Transverse colon (tissue), 4 donors: ENCODE measurements at regions not wholly inside any gene's neighbourhood (a gene's known extent, or its start where the extent isn't known, plus 50 kb on each side); places are given as distances from the start of the nearest gene placed in this dataset.

Source experiments
- DNase-seq: peaks from one replicate; pipeline ENCODE4 v3.0.0-alpha.2; 2019
- H3K27ac ChIP-seq, 4 donors: fragments of 200-600 bp; sonication (generic); 2 replicates each; pipeline ENCODE4 v1.5.1; 2016 to 2018; ENCODE audit warnings: inconsistent platforms in 4 of 4
- H3K27me3 ChIP-seq: fragments of 200-600 bp; sonication (generic); 2 replicates; pipeline ENCODE4 v1.5.1; 2017; ENCODE audit warnings: inconsistent platforms
- H3K36me3 ChIP-seq, 4 donors: fragments of 200-600 bp; sonication (generic); 2 replicates each; pipeline ENCODE4 v1.5.1; 2017 to 2019; ENCODE audit warnings: inconsistent platforms in 4 of 4
- H3K4me1 ChIP-seq, 4 donors: fragments of 200-600 bp; sonication (generic); 2 replicates each; pipeline ENCODE4 v1.5.1; 2017 to 2020; ENCODE audit warnings: inconsistent platforms in 4 of 4
- H3K4me3 ChIP-seq, 4 donors: fragments of 200-600 bp; sonication (generic); 1 replicate in 1 of 4; 2 replicates in 3 of 4; pipeline versions ENCODE4 v1.5.1 to v1.6.1; 2017 to 2019; ENCODE audit warnings: inconsistent platforms in 4 of 4
- H3K9me3 ChIP-seq, 2 donors: fragments of 200-600 bp; sonication (generic); 2 replicates each; pipeline ENCODE4 v1.5.1; 2017 to 2019; ENCODE audit warnings: inconsistent platforms in 2 of 2
- EP300 ChIP-seq: sonication (generic); formaldehyde crosslinking; IDR thresholded peaks from one replicate; pipeline ENCODE4 v1.6.1; 2017; ENCODE audit warnings: antibody characterized with exemption, low read depth
- POLR2A ChIP-seq: fragments of 450-650 bp; IDR thresholded peaks from one replicate; pipeline ENCODE4 v1.6.1; 2016; ENCODE audit warnings: antibody characterized with exemption, mild to moderate bottlenecking, moderate library complexity
- POLR2AphosphoS5 ChIP-seq, 3 donors: sonication (generic); formaldehyde crosslinking; IDR thresholded peaks; one replicate each; pipeline ENCODE4 v1.6.1; 2016; ENCODE audit warnings: antibody characterized with exemption in 3 of 3
- WGBS, 2 donors: methylation state at CpG; one replicate each; pipeline ENCODE4 v1.1.5; 2018; ENCODE audit warnings: low coverage in 1 of 2; 5-methylcytosine and 5-hydroxymethylcytosine counted together
- in situ Hi-C, 4 donors: fragments of 200-750 bp; cut with MboI; loops; one replicate each; pipeline versions ENCODE4 v1.15.0 to v1.15.1; 2017; ENCODE audit warnings: low sequenced_read_pairs in 3 of 4, low pct_ligation_motif_present in 1 of 4, low pct_unique_long_range_greater_than_20kb in 1 of 4
- intact Hi-C: fragments of 100-400 bp; cut with DNase I; formaldehyde crosslinking; loops from one replicate; pipeline ENCODE4 v1.15.1; 2023; ENCODE audit warnings: low total_unique reads
- TF ChIP-seq, protein P1 (sequence below), 5 experiments: fragments of 200-600 bp in 3 of 5; fragments of 450-650 bp in 2 of 5; sonication (generic) in 3 of 5; IDR thresholded peaks; 1 replicate in 2 of 5; 2 replicates in 3 of 5; pipeline ENCODE4 v1.5.1; 2016 to 2017; ENCODE audit warnings: antibody characterized with exemption in 5 of 5, inconsistent platforms in 3 of 5, mild to moderate bottlenecking in 2 of 5, moderate library complexity in 1 of 5

DNA sequence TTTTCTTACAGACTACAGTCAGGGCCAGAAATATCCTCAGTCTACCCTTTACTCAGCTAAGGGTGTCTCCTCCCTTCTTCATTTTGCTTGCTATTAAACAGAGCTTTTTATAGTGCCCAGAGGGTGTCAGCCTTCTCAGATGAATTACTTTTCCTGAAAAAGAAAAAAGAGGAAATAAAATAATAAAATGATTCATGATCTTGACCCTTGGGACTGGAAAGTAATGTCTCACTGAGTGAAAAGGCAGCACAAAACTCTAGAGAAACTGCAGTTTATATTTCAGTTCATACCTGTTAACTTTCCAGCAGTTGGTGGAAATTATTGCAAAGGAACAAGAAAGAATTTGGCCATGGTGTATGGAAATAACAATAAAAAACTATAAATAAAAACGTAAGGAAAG lies 170.6 kb downstream of the IBTK start:
- no peak for DNase-seq
- WGBS, 2 donors: 7 to 9% methylated on average over 1 of the region's 1 CpG
- in situ Hi-C loops (no loop called here), intact Hi-C loops (no loop called here)
- no peaks in the 10 kb centered on the region for H3K9me3 ChIP-seq
- TF ChIP-seq POLR2A (no peak), POLR2AphosphoS5 (IDR thresholded peaks at IDR 0.05) (no peak), EP300 (no peak)
- TF ChIP-seq, protein P1, sequence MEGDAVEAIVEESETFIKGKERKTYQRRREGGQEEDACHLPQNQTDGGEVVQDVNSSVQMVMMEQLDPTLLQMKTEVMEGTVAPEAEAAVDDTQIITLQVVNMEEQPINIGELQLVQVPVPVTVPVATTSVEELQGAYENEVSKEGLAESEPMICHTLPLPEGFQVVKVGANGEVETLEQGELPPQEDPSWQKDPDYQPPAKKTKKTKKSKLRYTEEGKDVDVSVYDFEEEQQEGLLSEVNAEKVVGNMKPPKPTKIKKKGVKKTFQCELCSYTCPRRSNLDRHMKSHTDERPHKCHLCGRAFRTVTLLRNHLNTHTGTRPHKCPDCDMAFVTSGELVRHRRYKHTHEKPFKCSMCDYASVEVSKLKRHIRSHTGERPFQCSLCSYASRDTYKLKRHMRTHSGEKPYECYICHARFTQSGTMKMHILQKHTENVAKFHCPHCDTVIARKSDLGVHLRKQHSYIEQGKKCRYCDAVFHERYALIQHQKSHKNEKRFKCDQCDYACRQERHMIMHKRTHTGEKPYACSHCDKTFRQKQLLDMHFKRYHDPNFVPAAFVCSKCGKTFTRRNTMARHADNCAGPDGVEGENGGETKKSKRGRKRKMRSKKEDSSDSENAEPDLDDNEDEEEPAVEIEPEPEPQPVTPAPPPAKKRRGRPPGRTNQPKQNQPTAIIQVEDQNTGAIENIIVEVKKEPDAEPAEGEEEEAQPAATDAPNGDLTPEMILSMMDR (IDR thresholded peaks at IDR 0.05): no peak
- H3K36me3 ChIP-seq: no peaks in the 10 kb centered on the region
- H3K27ac ChIP-seq: no peak overlapping the region
- no peaks in the 10 kb centered on the region for H3K27me3 ChIP-seq
- peaks cover 4 to 17% (median 10%) of the 10 kb centered on the region in 4 donors for H3K4me1 ChIP-seq
- no peak overlapping the region for H3K4me3 ChIP-seq

- in situ Hi-C loops (no loop called here), intact Hi-C loops (no loop called here)
- no peaks in the 10 kb centered on the region for H3K27me3 ChIP-seq
- H3K9me3 ChIP-seq: no peaks in the 10 kb centered on the region
- peaks cover 4 to 18% (median 10%) of the 10 kb centered on the region in 4 donors for H3K4me1 ChIP-seq
- no peak overlapping the region for H3K4me3 ChIP-seq
- WGBS, 2 donors: 72 to 75% methylated on average over 2 of the region's 2 CpGs
- no peaks in the 10 kb centered on the region for H3K36me3 ChIP-seq
- no peak overlapping the region for H3K27ac ChIP-seq
- TF ChIP-seq, protein P1 (IDR thresholded peaks at IDR 0.05): no peak
- TF ChIP-seq EP300 (no peak), POLR2A (no peak), POLR2AphosphoS5 (IDR thresholded peaks at IDR 0.05) (no peak)
- DNase-seq: no peak
These were observed 173.0 kb downstream of the IBTK start for GRCh38 chr6:82074556-82074955.

- Histone ChIP-seq H3K27ac (no peak overlapping the region), H3K27me3 (no peaks in the 10 kb centered on the region), H3K9me3 (no peaks in the 10 kb centered on the region), H3K36me3 (no peaks in the 10 kb centered on the region), H3K4me3 (no peak overlapping the region), H3K4me1 (peaks cover 4 to 18% (median 10%) of the 10 kb centered on the region in 4 donors)
- WGBS, 2 donors: 83 to 100% methylated on average over 1 to 5 of the region's 5 CpGs
- TF ChIP-seq, protein P1 (IDR thresholded peaks at IDR 0.05): no peak
- no peak for TF ChIP-seq POLR2AphosphoS5 (IDR thresholded peaks at IDR 0.05)
- no peak for TF ChIP-seq EP300
- no peak for TF ChIP-seq POLR2A
- no peak for DNase-seq
- intact Hi-C loops (no loop called here), in situ Hi-C loops (no loop called here)
These were observed 174.1 kb downstream of the IBTK start for GRCh38 chr6:82073484-82073883.

GRCh38 chr6:82072751-82073150 lies 174.8 kb downstream of the IBTK start:
- no peak for TF ChIP-seq POLR2AphosphoS5 (IDR thresholded peaks at IDR 0.05)
- no peak for TF ChIP-seq EP300
- TF ChIP-seq, protein P1 (IDR thresholded peaks at IDR 0.05): no peak
- TF ChIP-seq POLR2A: no peak
- Histone ChIP-seq H3K27me3 (no peaks in the 10 kb centered on the region), H3K9me3 (no peaks in the 10 kb centered on the region), H3K27ac (no peak overlapping the region), H3K4me1 (peaks cover 4 to 18% (median 10%) of the 10 kb centered on the region in 4 donors), H3K36me3 (no peaks in the 10 kb centered on the region), H3K4me3 (no peak overlapping the region)
- DNase-seq: no peak
- WGBS, 2 donors: 44 to 53% methylated on average over 3 to 4 of the region's 4 CpGs
- intact Hi-C loops: no loop called here
- in situ Hi-C loops: no loop called here
